Neural cell (in vitro differentiated cells): ENCODE measurements at regions not wholly inside any gene's neighbourhood (a gene's known extent, or its start where the extent isn't known, plus 50 kb on each side); places are given as distances from the start of the nearest gene placed in this dataset.

Experiments
- CTCF ChIP-seq: fragments of 450-650 bp; IDR thresholded peaks from 2 replicates; pipeline ENCODE4 v1.5.1; 2014; ENCODE audit warnings: antibody characterized with exemption, mild to moderate bottlenecking, moderate library complexity; ENCODE audit not compliant: poor library complexity, severe bottlenecking
- EP300 ChIP-seq: fragments of 450-650 bp; conservative IDR thresholded peaks from 2 replicates; pipeline ENCODE4 v1.6.1; 2014; ENCODE audit warnings: antibody characterized with exemption, mild to moderate bottlenecking, moderate library complexity; ENCODE audit not compliant: poor library complexity, severe bottlenecking
- EZH2 ChIP-seq: fragments of 200-600, 300-800 bp; shearing (Covaris generic), sonication (generic); IDR thresholded peaks from 2 replicates; pipeline ENCODE4 v1.6.1; 2014; ENCODE audit warnings: antibody characterized with exemption, low read length, borderline replicate concordance, mild to moderate bottlenecking; ENCODE audit not compliant: insufficient read depth, poor library complexity, severe bottlenecking
- MXI1 ChIP-seq: fragments of 450-650 bp; conservative IDR thresholded peaks from 2 replicates; pipeline ENCODE4 v1.6.1; 2014; ENCODE audit warnings: antibody characterized with exemption, mild to moderate bottlenecking; ENCODE audit not compliant: poor library complexity, severe bottlenecking
- POLR2AphosphoS5 ChIP-seq: IDR thresholded peaks from 2 replicates; pipeline ENCODE4 v1.6.1; 2012

GRCh38 chr1:3956527-3957170 lies 56.6 kb upstream of the C1orf174 start:
- TF ChIP-seq MXI1, result no peak
- no peak for TF ChIP-seq CTCF
- TF ChIP-seq EZH2, result no peak
- no peak for TF ChIP-seq POLR2AphosphoS5
- no peak for TF ChIP-seq EP300
